HG02678 (cell line): ENCODE measurements at regions not wholly inside any gene's neighbourhood (a gene's known extent, or its start where the extent isn't known, plus 50 kb on each side); places are given as distances from the start of the nearest gene placed in this dataset.

ENCODE experiments used
- ATAC-seq: cut with Tn5 transposase; IDR thresholded peaks from one replicate; pipeline ENCODE4 v1.9.1; 2021; ENCODE audit warnings: mild to moderate bottlenecking, moderate library complexity; ENCODE audit not compliant: unreplicated experiment

DNA sequence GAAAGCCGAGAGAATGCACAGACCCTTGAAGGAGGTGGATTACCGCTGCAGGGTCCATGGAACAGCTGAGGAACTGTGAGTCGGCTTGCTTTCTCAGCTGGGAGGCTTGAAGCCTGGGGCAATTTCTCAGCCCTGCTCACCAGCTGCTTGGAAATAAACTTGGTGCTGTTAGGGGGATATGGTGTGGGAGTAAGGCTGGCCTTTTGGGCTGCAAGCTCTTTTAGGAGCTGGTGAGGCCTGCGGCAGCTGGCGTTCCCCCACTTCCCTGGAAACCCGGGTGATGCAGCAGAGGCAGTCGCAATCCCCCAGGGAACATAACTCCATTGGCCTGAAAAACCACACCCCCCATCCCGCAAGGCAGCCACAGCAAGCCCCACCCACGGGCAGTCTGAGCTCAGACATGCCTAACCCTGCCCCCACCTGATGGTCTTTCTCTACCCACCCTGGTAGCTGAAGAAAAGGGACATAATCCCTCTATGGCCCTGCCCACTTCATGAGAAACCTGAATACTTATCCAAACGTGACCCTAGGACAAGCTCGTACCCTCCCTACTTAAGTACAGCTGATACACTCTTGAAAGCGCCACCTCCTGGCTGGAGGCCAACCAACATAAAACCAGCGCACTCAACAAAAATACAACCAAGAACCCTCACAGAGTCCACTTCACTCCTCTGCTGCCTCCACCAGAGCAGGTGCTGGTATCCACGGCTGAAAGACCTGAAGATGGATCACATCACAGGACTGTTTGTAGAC is 1995.8 kb downstream of the NCAM2 start:
- no peak for ATAC-seq

- no peak for ATAC-seq
Measured at GRCh38 chr21:23003951-23004350, 2005.7 kb downstream of the NCAM2 start.

GRCh38 chr21:23008601-23009202 is 2010.5 kb downstream of the NCAM2 start:
- ATAC-seq, result no peak

DNA sequence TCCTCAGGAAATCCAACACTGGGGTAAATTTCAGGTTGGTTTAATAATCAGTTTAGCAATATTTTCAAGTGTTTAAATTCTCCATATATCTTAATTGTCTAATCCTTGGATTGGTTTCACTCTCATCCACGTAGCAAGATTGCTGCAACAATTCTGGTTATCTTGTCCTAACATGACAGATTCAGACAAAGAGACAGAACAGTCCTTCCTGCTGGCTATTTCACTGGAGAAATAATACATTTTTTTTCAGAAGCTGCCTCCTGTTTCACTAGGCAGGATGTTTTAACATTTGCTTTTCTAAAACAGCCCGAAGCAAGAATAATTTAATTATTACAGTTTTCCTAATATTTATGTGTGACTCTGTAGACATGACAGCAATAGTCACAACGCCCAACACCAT is 2011.2 kb downstream of the NCAM2 start:
- ATAC-seq, result no peak

DNA sequence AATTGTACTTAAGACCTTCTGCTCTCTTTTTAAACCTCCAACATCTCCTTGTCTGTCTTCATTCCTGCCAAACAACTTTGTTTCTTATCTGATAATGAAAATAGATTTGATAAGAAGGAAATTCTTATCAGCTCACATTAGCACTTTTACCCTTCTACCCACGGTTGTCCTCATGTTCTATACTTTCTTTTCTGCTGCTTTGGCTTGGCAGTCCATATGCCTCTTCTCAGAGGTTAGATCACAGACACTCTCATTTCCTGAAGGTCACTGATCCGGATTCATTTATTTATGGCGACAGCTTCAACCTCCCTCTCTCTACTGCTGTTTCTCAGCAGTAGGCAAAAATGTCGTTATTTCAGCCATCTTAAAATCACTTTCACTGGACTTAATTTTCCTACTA is 2015.8 kb downstream of the NCAM2 start:
- ATAC-seq, result no peak

DNA sequence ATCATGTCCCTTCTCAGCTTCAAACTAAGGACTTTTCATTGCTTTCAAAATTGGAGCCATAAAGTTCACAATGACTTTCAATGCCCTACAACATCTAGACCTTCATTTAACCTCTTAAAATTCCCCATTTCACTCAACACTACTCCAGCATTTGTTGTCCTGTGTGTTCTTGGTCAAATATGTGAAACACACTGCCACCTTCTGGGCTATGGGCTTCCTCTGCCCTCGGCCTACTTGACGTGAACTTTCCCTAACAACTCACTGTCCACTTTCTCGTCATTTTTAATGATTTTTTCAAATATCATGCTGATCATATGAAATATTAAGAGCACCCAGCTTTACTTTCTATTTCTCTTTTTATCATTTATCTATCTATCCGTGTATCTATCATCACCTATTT is 2018.4 kb downstream of the NCAM2 start:
- no peak for ATAC-seq

GRCh38 chr21:23017989-23018388 is 2019.8 kb downstream of the NCAM2 start:
- no peak for ATAC-seq

DNA sequence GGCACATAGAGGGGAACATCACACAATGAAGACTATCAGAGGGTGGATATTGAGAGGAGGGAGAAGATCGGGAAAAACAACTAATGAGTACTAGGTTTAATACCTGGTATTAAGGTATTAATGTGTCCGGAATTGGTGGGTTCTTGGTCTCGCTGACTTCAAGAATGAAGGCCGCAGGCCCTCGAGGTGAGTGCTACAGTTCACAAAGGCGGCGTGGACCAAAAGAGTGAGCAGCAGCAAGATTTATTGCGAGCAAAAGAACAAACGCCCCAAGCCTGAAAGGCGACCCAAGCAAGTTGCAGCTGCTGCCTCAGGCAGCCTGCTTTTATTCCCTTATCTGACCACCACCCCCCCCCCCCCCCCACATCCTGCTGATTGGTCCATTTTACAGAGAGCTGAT is 2022.8 kb downstream of the NCAM2 start:
- no peak for ATAC-seq

GRCh38 chr21:23021481-23021880 is 2023.3 kb downstream of the NCAM2 start:
- no peak for ATAC-seq

GRCh38 chr21:23026878-23027277 is 2028.7 kb downstream of the NCAM2 start:
- ATAC-seq, result no peak

DNA sequence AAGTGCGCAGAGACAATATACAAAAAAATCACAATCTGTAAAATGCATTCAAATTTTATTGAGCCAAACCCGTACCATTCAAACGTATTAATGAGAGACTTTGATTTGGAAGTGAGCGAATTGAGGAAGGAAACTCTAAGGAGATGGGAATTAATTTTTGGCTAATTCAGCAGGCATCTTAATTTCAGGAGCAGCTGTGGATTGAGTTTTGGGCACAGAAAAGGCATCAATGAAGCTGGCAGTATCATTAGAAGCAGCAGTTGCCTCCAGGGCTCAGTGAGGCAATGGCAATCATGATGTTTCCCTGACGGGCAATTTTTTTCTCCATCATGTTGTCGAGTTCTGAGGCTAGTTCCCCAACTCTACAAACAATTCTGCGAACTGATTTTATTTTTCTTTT is 2041.6 kb downstream of the NCAM2 start:
- no peak for ATAC-seq

GRCh38 chr21:23045955-23046354 is 2047.7 kb downstream of the NCAM2 start:
- no peak for ATAC-seq

DNA sequence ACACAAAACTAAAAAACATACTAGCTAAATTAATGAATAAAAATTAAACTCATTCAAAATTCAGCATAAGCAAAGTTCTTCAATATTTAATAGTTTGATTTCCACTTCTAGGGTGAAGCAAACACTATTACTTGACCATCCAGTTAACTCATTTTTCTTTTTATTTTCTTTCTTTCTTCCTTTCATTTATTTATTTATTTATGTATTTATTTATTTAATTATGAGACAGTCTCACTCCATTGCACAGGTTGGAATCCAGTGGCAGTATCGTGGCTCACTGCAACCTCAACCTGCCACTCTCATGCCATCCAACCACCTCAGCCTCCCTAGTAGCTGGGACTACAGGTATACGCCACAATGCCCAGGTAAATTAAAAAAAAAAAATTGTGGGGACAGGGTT is 2069.5 kb downstream of the NCAM2 start:
- no peak for ATAC-seq

DNA sequence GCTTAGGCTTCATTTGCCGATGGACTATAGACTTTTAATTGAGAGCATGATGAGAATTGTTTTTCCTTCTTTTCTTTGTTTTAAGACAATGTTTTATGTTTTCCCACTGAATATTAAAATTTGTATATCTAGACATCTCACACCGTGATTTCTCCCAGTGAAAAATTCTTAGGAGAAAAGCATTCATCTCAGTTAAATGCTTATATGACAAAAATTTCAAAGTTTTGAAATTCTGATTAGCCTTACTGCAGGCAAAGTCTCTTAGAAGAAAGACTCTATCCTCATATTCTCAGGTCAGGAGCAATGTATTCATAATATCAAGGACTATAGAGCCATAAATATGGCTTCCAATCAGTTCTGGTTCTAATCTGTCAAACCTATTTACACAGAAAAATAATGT is 2085.0 kb downstream of the NCAM2 start:
- ATAC-seq, result no peak

GRCh38 chr21:23093259-23093658 is 2095.1 kb downstream of the NCAM2 start:
- ATAC-seq, result no peak

DNA sequence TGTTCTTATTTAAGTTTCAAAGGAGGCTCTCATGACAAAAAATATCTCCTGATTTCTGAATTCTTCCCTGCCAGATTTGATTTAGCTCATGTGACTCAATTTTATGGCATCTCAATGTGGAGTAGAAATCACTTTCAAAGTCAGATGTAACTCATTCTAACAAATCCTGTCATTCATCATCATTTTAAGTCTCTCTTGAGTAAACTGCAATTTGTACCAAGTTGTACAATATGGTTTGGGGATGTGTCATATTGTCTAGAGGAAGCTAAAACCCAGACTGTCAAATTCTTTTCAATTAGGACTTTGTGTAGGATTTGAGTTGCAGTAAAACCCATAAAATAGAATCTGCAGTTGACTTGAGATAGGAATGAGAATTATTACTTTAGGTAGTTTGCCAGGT is 2101.0 kb downstream of the NCAM2 start:
- no peak for ATAC-seq

GRCh38 chr21:23101111-23101510 is 2102.9 kb downstream of the NCAM2 start:
- no peak for ATAC-seq

DNA sequence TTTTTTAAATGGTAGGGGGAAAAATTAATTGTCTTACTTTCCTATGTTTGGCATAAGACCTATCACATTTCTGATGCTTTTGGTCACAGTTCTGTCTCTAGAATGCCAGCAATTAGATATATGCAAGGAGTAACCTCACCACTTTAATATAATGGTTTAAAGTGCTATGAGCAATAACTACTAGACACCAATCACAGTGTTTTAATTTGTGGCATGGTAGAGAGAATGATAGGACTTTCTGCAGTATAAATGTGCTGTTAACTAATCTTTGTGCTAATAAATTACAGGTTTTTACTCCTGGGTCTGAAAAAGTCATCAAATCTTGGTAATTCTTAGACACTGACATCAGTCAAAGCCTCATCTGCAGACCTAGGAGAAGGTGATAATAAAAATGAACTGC is 2110.3 kb downstream of the NCAM2 start:
- ATAC-seq, result no peak

GRCh38 chr21:23111070-23111600 is 2112.9 kb downstream of the NCAM2 start:
- no peak for ATAC-seq

DNA sequence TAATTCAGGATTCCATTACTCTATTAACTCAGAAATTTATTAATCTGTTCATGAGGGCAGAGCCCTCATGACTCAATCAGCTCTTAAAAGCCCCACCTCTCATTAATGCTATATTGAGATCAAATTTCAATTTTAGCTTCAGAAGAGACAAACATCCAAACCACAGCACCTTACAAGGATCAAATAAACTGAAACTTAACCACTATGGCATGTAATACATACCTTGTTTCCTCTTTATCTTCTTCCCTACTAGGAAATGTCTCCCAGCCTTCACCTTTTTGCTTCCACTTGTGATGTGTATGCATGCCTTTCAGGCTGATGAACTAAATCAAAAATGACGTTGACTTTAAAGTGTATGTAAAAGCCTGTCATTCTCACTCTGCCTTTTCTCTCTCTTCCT is 2121.3 kb downstream of the NCAM2 start:
- ATAC-seq, result no peak

DNA sequence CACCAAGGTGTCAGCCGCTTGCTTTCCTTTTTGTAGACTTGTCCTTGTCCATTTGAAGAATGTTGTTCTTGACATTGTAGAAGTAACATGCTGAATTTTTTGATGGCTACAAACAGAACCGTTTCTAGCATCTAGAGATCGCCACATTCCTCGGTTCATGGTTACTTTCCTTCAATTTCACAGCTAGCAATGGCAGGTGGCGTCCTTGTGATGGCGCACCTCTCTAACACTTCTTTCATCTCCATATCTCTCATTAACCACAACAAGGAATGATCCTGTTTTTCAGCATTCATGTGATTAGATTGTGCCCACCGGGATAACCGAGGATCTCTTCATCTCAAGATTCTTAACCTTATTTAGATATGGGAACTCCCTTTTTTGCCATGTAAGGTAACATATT is 2129.8 kb downstream of the NCAM2 start:
- ATAC-seq, result no peak

DNA sequence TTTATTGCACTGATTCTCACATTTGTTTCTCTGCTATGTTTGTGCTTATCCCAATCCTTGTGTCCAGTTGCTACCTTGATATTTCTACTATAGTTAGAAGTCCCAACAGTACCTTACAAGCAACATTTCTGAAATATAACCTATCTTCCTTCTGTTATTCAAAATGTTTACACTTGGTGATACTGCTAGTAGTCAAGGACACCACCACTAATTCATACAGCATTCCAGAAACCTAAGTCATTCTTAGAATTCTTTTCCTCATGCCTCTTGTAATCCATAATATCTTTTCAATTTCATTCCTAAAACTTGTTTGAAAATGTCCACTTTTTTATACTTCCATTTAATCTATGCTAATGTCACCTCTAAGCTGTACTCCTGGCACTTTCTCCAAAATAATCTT is 2132.1 kb downstream of the NCAM2 start:
- ATAC-seq, result no peak

DNA sequence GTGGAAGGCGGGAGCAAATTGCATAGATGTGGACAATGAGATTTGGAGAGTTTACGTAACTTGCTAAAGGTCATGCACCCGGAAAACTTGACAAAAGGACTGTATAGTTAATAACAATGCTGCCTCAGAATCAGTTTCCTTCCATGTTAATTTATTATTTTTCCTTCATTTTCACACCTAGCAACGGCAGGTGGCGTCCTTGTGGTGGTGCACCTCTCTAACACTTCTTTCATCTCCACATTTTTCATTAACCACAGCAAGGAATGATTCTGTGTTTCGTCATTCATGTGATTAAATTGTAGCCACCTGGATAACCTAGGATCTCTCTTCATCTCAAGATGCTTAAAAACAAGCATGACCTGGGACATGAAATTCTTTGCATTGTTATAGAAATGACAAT is 2133.0 kb downstream of the NCAM2 start:
- no peak for ATAC-seq
